CD4-positive, alpha-beta T cell (primary cell): ENCODE measurements at regions not wholly inside any gene's neighbourhood (a gene's known extent, or its start where the extent isn't known, plus 50 kb on each side); places are given as distances from the start of the nearest gene placed in this dataset.

Experiments
- ATAC-seq: fragments of 200-7000 bp; cut with Tn5 transposase; one replicate; pipeline ENCODE4 v1.10.0; 2022; ENCODE audit warnings: mild to moderate bottlenecking; ENCODE audit not compliant: poor library complexity
- CTCF ChIA-PET: fragments of 350-600 bp; sonication (Branson Sonifier 250); formaldehyde crosslinking; loops from one replicate; lab custom pipeline; 2021; ENCODE audit warnings: antibody characterized with exemption, inconsistent platforms; lab: Charles Lee
- POLR2A ChIA-PET: fragments of 350-600 bp; sonication (Branson Sonifier 250); formaldehyde crosslinking; loops from one replicate; lab custom pipeline; 2021; ENCODE audit warnings: antibody characterized with exemption, inconsistent platforms; lab: Charles Lee
- DNase-seq, 14 experiments: peaks; one replicate each; pipeline ENCODE4 v3.0.0-alpha.2; 2013 to 2020; ENCODE audit warnings: mixed read lengths in 2 of 14
- H3K27ac ChIP-seq, 2 donors: one replicate each; pipeline versions ENCODE4 v1.5.1 to v1.7.0; 2013; ENCODE audit warnings: low read length in 2 of 2, low read depth in 1 of 2, mild to moderate bottlenecking in 1 of 2
- H3K27me3 ChIP-seq, 2 experiments: 1 replicate in 1 of 2; 2 replicates in 1 of 2; pipeline versions ENCODE4 v1.6.1 to v1.7.0; 2013; ENCODE audit warnings: low read length in 2 of 2, control low read depth in 1 of 2, mild to moderate bottlenecking in 1 of 2, moderate library complexity in 1 of 2; ENCODE audit not compliant: insufficient read depth in 2 of 2, control insufficient read depth in 1 of 2
- H3K36me3 ChIP-seq: one replicate; pipeline ENCODE4 v1.6.1; 2013; ENCODE audit warnings: low read length, control low read depth; ENCODE audit not compliant: insufficient read depth
- H3K4me1 ChIP-seq: one replicate; pipeline ENCODE4 v1.6.1; 2013; ENCODE audit warnings: low read length, control low read depth; ENCODE audit not compliant: insufficient read depth
- H3K4me3 ChIP-seq: one replicate; pipeline ENCODE4 v1.5.1; 2013; ENCODE audit warnings: mild to moderate bottlenecking, low read length, moderate library complexity
- H3K9me3 ChIP-seq, 2 experiments: 1 replicate in 1 of 2; 2 replicates in 1 of 2; pipeline versions ENCODE4 v1.6.1 to v1.7.0; 2013; ENCODE audit warnings: low read length in 2 of 2, mild to moderate bottlenecking in 2 of 2, control low read depth in 1 of 2, moderate library complexity in 1 of 2; ENCODE audit not compliant: control insufficient read depth in 1 of 2, insufficient read depth in 1 of 2
- H3K27ac Mint-ChIP-seq: one replicate; pipeline ENCODE4 v1.8.0; 2020; ENCODE audit warnings: mixed read lengths
- H3K27me3 Mint-ChIP-seq: one replicate; pipeline ENCODE4 v1.8.0; 2021; ENCODE audit warnings: mixed read lengths
- H3K36me3 Mint-ChIP-seq: one replicate; pipeline ENCODE4 v1.8.0; 2021; ENCODE audit warnings: low read depth, mixed read lengths
- H3K4me1 Mint-ChIP-seq: one replicate; pipeline ENCODE4 v1.8.0; 2021; ENCODE audit warnings: low read depth, mixed read lengths
- H3K4me3 Mint-ChIP-seq: one replicate; pipeline ENCODE4 v1.8.0; 2020; ENCODE audit warnings: mild to moderate bottlenecking, mixed read lengths
- H3K9me3 Mint-ChIP-seq: one replicate; pipeline ENCODE4 v1.8.0; 2020; ENCODE audit warnings: mixed read lengths
- CTCF ChIP-seq: fragments of 200-600 bp; IDR thresholded peaks from one replicate; pipeline ENCODE4 v1.8.0; 2022; ENCODE audit warnings: antibody characterized with exemption, mild to moderate bottlenecking
- intact Hi-C, 2 experiments: fragments of 100-400 bp; cut with DNase I in 1 of 2; cut with micrococcal nuclease in 1 of 2; formaldehyde crosslinking; loops; one replicate each; pipeline versions ENCODE4 v1.15.1 to v1.9.0; 2023 to 2025; cut with DNase I, micrococcal nuclease

- no peak overlapping the region for H3K27ac Mint-ChIP-seq
Observed at GRCh38 chr2:66762761-66763160, 327.8 kb downstream of the MEIS1 start.

DNA sequence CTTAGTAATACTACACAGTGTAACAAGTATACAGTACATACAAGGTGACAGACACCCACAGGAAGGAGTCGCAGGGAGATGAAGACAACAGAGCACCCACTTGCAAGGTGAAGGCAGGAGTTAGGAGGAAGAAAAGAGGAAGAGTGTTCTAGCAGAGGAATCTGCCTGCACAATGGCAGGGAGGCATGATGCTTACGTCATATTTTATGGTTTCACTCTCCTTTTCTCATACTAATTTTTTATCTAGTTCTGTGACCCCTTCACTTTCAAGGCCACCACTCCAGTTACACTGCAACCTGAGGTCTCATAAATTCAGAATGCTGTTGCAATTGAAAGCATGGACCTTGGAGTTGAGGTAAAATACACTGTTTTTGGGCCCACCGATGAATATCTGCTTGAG is 331.7 kb downstream of the MEIS1 start:
- Histone ChIP-seq H3K9me3 (no peaks in the 10 kb centered on the region), H3K4me1 (no peaks in the 10 kb centered on the region), H3K27me3 (no peaks in the 10 kb centered on the region), H3K27ac (no peak overlapping the region), H3K36me3 (no peaks in the 10 kb centered on the region), H3K4me3 (no peak overlapping the region)
- ChIA-PET POLR2A (no interaction called here), CTCF (no interaction called here)
- no peak for DNase-seq
- no peak for TF ChIP-seq CTCF
- no peaks in the 10 kb centered on the region for H3K36me3 Mint-ChIP-seq
- no peaks in the 10 kb centered on the region for H3K27me3 Mint-ChIP-seq
- no peak overlapping the region for H3K27ac Mint-ChIP-seq
- no peaks in the 10 kb centered on the region for H3K4me1 Mint-ChIP-seq
- ATAC-seq = no peak
- intact Hi-C loops = no loop called here
- no peak overlapping the region for H3K4me3 Mint-ChIP-seq
- no peaks in the 10 kb centered on the region for H3K9me3 Mint-ChIP-seq

More at GRCh38 chr2:66762761-66763160, 327.8 kb downstream of the MEIS1 start:
- H3K4me3 ChIP-seq = no peak overlapping the region
- no peak overlapping the region for H3K27ac ChIP-seq
- H3K36me3 Mint-ChIP-seq = no peaks in the 10 kb centered on the region
- no peak overlapping the region for H3K4me3 Mint-ChIP-seq
- DNase-seq (no peak), ATAC-seq (no peak)
- H3K27me3 Mint-ChIP-seq = no peaks in the 10 kb centered on the region
- intact Hi-C loops = no loop called here
- no peaks in the 10 kb centered on the region for H3K36me3 ChIP-seq
- ChIA-PET POLR2A (no interaction called here), CTCF (no interaction called here)
- H3K4me1 Mint-ChIP-seq = no peaks in the 10 kb centered on the region
- no peaks in the 10 kb centered on the region for H3K27me3 ChIP-seq
- H3K9me3 ChIP-seq = no peaks in the 10 kb centered on the region
- H3K4me1 ChIP-seq = no peaks in the 10 kb centered on the region
- TF ChIP-seq CTCF = no peak
- H3K9me3 Mint-ChIP-seq = no peaks in the 10 kb centered on the region

DNA sequence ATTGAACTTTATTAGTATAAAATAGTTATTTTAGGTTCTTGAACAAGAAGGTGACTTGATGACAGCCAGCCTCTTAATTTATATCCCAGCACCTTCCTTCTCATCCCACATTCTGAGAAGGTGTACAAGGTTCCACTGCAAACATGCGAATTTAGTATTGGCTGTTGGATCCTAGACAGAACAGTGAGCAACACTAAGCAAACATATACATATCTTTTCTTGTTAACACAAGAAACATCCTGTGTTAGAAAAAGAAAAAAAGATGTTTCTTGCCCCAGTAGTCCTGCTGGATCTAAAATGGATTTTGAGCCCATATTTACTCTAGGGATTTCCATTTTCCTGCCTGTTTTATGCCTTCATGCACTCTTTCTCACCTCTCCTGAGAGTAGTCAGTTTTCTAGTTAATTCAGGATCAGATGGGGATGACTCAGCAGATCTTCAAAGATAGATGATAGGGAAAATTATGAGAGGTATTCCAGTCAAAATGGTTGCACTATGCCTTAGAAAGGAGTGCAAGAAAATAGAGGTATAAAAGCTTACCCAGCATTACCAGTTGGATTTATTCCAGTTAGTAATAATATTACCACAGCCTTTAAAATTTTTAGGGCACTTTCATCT is 336.5 kb downstream of the MEIS1 start:
- Histone ChIP-seq H3K36me3 (no peaks in the 10 kb centered on the region), H3K27ac (no peak overlapping the region), H3K27me3 (no peaks in the 10 kb centered on the region), H3K4me1 (no peaks in the 10 kb centered on the region), H3K4me3 (no peak overlapping the region), H3K9me3 (no peaks in the 10 kb centered on the region)
- H3K4me3 Mint-ChIP-seq = no peak overlapping the region
- no peak overlapping the region for H3K27ac Mint-ChIP-seq
- no peaks in the 10 kb centered on the region for H3K36me3 Mint-ChIP-seq
- no peak for ATAC-seq
- intact Hi-C loops = no loop called here
- TF ChIP-seq CTCF = no peak
- H3K4me1 Mint-ChIP-seq = no peaks in the 10 kb centered on the region
- H3K27me3 Mint-ChIP-seq = no peaks in the 10 kb centered on the region
- H3K9me3 Mint-ChIP-seq = no peaks in the 10 kb centered on the region
- no peak for DNase-seq
- CTCF ChIA-PET = no interaction called here
- POLR2A ChIA-PET = no interaction called here
